ENCODE measurements at regions not wholly inside any gene's neighbourhood (a gene's known extent, or its start where the extent isn't known, plus 50 kb on each side); places are given as distances from the start of the nearest gene placed in this dataset.

GRCh38 chr12:23066095-23066494 is 441.1 kb downstream of the ETNK1 start:
- TF ChIP-seq POLR2A (IDR thresholded peaks at IDR 0.05; ENCODE audit: low read depth, low read length) = no peak
- no peak for TF ChIP-seq POLR2AphosphoS5 (IDR thresholded peaks at IDR 0.05; ENCODE audit: low read depth, low read length)
- no peak for TF ChIP-seq TAF1 (IDR thresholded peaks at IDR 0.05; ENCODE audit: borderline replicate concordance, low read depth, low read length)
